MM.1S (cell line): ENCODE measurements at regions not wholly inside any gene's neighbourhood (a gene's known extent, or its start where the extent isn't known, plus 50 kb on each side); places are given as distances from the start of the nearest gene placed in this dataset.
"Not testable (repeated sequence)": the region's sequence is repeated elsewhere in the genome, so short reads cannot be mapped to it uniquely, and the experiment has no call there.

Experiments used
- EZH2 ChIP-seq: fragments of 300-600 bp; sonication (generic); optimal IDR thresholded peaks from 2 replicates; pipeline ENCODE3; 2017; ENCODE audit warnings: low read depth, mild to moderate bottlenecking, antibody characterized with exemption, low read length, mixed read lengths
- TF ChIP-seq, protein P1 (sequence below): fragments of 300-600 bp; sonication (generic); IDR thresholded peaks from 2 replicates; pipeline ENCODE4 v1.5.1; 2016; ENCODE audit warnings: antibody characterized with exemption, low read length, mixed read lengths

DNA sequence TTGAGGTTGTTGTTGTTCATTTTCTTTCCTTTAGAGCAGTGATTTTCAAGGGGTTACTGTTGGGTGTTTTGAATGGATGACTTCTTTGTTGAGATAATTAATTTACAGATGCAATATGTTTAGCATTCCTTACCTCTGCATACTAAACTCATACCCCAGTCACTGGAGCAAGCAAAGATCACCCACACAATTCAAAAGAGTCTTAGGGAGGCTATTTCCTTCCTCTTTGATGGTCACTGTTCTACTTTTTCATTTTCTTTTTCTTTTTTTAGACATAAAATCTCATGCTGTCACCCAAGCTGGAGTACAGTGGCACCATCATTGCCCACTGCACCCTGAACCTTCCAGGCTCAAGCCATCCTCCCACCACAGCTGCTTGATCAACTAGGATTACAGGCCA lies 723.8 kb upstream of the DEFB115 start:
- TF ChIP-seq, protein P1, sequence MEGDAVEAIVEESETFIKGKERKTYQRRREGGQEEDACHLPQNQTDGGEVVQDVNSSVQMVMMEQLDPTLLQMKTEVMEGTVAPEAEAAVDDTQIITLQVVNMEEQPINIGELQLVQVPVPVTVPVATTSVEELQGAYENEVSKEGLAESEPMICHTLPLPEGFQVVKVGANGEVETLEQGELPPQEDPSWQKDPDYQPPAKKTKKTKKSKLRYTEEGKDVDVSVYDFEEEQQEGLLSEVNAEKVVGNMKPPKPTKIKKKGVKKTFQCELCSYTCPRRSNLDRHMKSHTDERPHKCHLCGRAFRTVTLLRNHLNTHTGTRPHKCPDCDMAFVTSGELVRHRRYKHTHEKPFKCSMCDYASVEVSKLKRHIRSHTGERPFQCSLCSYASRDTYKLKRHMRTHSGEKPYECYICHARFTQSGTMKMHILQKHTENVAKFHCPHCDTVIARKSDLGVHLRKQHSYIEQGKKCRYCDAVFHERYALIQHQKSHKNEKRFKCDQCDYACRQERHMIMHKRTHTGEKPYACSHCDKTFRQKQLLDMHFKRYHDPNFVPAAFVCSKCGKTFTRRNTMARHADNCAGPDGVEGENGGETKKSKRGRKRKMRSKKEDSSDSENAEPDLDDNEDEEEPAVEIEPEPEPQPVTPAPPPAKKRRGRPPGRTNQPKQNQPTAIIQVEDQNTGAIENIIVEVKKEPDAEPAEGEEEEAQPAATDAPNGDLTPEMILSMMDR = not testable (repeated sequence)
- not testable (repeated sequence) for TF ChIP-seq EZH2
